ENCODE measurements at regions not wholly inside any gene's neighbourhood (a gene's known extent, or its start where the extent isn't known, plus 50 kb on each side); places are given as distances from the start of the nearest gene placed in this dataset.
"Not testable (repeated sequence)": the region's sequence is repeated elsewhere in the genome, so short reads cannot be mapped to it uniquely, and the experiment has no call there.

DNA sequence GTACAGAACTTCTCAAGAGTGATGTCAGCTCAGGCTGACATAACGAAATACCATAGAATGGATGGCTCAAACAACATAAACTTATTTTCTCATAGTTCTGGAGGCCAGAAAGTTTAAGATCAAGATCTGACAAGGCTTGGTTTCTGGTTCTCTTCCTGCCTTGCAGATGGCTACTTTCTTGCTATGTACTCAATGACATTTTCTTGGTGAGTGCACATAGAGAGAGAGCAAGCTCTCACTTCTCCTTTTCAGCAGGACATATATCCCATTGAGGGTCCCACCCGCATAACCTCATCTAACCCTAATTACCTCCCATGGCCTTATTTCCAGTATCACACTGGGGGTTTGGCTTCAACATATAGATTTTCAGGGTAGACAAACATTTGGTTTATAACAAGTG is 1072.1 kb downstream of the PLOD2 start:
- Histone ChIP-seq H3K27ac (ENCODE audit: low read depth) (no peak overlapping the region), H3K36me3 (ENCODE audit: insufficient read depth) (no peaks in the 10 kb centered on the region), H3K4me1 (ENCODE audit: insufficient read depth) (no peaks in the 10 kb centered on the region), H3K4me3 (ENCODE audit: low read depth, low read length) (no peak overlapping the region)
- 65% methylated on average over 2 of the region's 2 CpGs for WGBS
- DNase-seq (ENCODE audit: extremely low spot score): no peak

GRCh38 chr3:145089337-145089736 is 1071.6 kb downstream of the PLOD2 start:
- Histone ChIP-seq H3K4me1 (ENCODE audit: insufficient read depth) (no peaks in the 10 kb centered on the region), H3K36me3 (ENCODE audit: insufficient read depth) (no peaks in the 10 kb centered on the region), H3K27ac (ENCODE audit: low read depth) (no peak overlapping the region), H3K4me3 (ENCODE audit: low read depth, low read length) (no peak overlapping the region)
- DNase-seq (ENCODE audit: extremely low spot score): no peak
- WGBS: 76% methylated on average over 2 of the region's 2 CpGs

GRCh38 chr3:145094355-145094941 is 1066.5 kb downstream of the PLOD2 start:
- WGBS: 35% methylated on average over 3 of the region's 3 CpGs
- no peak overlapping the region for H3K27ac ChIP-seq (ENCODE audit: low read depth)
- H3K4me1 ChIP-seq (ENCODE audit: insufficient read depth): no peaks in the 10 kb centered on the region
- no peaks in the 10 kb centered on the region for H3K36me3 ChIP-seq (ENCODE audit: insufficient read depth)
- no peak for DNase-seq (ENCODE audit: extremely low spot score)
- no peak overlapping the region for H3K4me3 ChIP-seq (ENCODE audit: low read depth, low read length)

DNA sequence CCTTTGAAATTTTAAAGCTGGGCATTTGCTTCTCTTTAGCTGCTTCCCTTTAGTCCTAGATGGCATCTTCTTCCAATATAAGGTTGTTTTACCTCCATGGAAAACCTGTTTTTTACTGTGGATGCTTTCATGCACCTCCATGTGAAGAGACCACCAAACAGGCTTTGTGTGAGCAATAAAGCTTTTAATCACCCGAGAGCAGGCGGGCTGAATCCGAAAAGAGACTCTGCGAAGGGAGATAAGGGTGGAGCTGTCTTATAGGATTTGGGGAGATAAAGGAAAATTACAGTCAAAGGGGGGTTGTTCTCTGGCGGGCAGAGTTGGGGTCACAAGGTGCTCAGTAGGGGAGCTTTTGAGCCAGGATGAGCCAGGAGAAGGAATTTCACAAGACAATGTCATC is 1049.8 kb downstream of the PLOD2 start:
- H3K36me3 ChIP-seq (ENCODE audit: insufficient read depth); DNase-seq (ENCODE audit: extremely low spot score); H3K4me3 ChIP-seq (ENCODE audit: low read depth, low read length); H3K27ac ChIP-seq (ENCODE audit: low read depth); H3K4me1 ChIP-seq (ENCODE audit: insufficient read depth): not testable (repeated sequence)
- 75% methylated on average over 5 of the region's 5 CpGs for WGBS

DNA sequence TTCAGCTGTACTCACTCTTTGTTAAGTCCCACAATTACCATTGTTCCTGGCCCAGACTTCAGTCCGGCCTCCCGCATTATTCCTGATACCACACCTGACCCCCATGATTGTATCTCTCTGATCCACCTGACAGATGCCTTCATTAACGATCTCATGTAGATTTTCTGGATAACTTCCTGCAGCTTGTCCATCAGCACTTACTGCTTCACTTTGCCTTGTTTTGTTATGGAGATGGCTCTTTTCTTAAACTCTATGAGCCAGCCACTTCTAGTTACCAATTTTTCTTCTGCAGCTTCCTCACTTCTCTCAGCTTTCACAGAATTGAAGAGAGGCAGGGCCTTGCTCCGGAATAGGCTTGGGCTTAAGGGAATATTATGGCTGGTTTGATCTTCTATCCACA is 1044.2 kb downstream of the PLOD2 start:
- Histone ChIP-seq H3K36me3 (ENCODE audit: insufficient read depth) (no peaks in the 10 kb centered on the region), H3K4me1 (ENCODE audit: insufficient read depth) (no peaks in the 10 kb centered on the region), H3K27ac (ENCODE audit: low read depth) (peak overlapping the region; percentile 0), H3K4me3 (ENCODE audit: low read depth, low read length) (no peak overlapping the region)
- no peak for DNase-seq (ENCODE audit: extremely low spot score)
- WGBS: 79% methylated on average over 4 of the region's 4 CpGs

DNA sequence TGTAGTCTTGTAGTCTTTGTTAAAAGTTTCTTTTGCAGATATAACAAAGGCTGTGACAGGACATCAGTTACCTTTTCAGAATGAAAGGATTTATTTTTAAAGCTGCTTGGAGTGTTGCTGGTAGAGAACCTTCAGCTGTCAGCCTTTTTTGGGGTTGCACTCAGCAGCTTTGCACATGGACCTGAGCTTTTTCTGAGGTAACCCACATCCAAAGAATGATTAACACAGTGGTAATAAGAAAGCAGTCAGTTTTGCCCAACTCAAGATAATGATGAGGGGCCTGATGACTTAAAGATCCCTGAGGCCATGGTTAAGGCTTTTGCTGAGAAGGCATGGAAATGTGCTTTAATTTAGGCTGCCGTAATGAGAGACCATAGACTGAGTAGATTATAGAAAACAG is 1042.7 kb downstream of the PLOD2 start:
- no peak for DNase-seq (ENCODE audit: extremely low spot score)
- H3K36me3 ChIP-seq (ENCODE audit: insufficient read depth): no peaks in the 10 kb centered on the region
- no peaks in the 10 kb centered on the region for H3K4me1 ChIP-seq (ENCODE audit: insufficient read depth)
- H3K4me3 ChIP-seq (ENCODE audit: low read depth, low read length): no peak overlapping the region
- WGBS: 90% methylated on average over 1 of the region's 1 CpG
- no peak overlapping the region for H3K27ac ChIP-seq (ENCODE audit: low read depth)

GRCh38 chr3:145124900-145125678 is 1035.9 kb downstream of the PLOD2 start:
- DNase-seq (ENCODE audit: extremely low spot score): no peak
- 93% methylated on average over 4 of the region's 4 CpGs for WGBS

GRCh38 chr3:145133281-145133680 is 1027.7 kb downstream of the PLOD2 start:
- Histone ChIP-seq H3K27ac (ENCODE audit: low read depth) (no peak overlapping the region), H3K36me3 (ENCODE audit: insufficient read depth) (no peaks in the 10 kb centered on the region), H3K4me3 (ENCODE audit: low read depth, low read length) (no peak overlapping the region), H3K4me1 (ENCODE audit: insufficient read depth) (no peaks in the 10 kb centered on the region)
- no peak for DNase-seq (ENCODE audit: extremely low spot score)
- WGBS: 58% methylated on average over 2 of the region's 2 CpGs

More at GRCh38 chr3:145124900-145125678, 1035.9 kb downstream of the PLOD2 start:
- Histone ChIP-seq H3K27ac (ENCODE audit: low read depth) (no peak overlapping the region), H3K4me1 (ENCODE audit: insufficient read depth) (no peaks in the 10 kb centered on the region), H3K4me3 (ENCODE audit: low read depth, low read length) (no peak overlapping the region), H3K36me3 (ENCODE audit: insufficient read depth) (no peaks in the 10 kb centered on the region)

GRCh38 chr3:145134738-145135137 is 1026.2 kb downstream of the PLOD2 start:
- WGBS: 83% methylated on average over 2 of the region's 2 CpGs
- H3K4me1 ChIP-seq (ENCODE audit: insufficient read depth): no peaks in the 10 kb centered on the region
- DNase-seq (ENCODE audit: extremely low spot score): no peak
- H3K27ac ChIP-seq (ENCODE audit: low read depth): no peak overlapping the region
- no peaks in the 10 kb centered on the region for H3K36me3 ChIP-seq (ENCODE audit: insufficient read depth)
- no peak overlapping the region for H3K4me3 ChIP-seq (ENCODE audit: low read depth, low read length)

DNA sequence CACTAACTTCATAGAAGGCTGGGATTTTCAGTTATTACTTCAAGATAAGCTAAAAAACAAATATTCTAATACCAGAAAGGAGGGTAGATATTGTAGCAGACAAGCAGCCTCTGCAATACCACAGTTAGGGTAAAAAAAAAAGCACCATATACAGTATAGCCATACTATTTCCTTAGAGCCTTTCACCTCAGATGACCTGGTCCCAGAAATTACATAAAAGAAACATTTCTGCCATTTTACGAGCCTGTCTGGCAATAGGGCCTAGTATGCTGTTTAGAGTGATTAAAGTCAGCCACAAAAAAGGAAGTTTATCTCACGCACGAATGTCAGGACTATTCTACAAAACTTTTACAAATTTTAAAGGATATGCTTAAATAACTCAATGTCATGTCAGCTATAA is 1016.6 kb downstream of the PLOD2 start:
- no peak for DNase-seq (ENCODE audit: extremely low spot score)
- H3K27ac ChIP-seq (ENCODE audit: low read depth): no peak overlapping the region
- H3K4me1 ChIP-seq (ENCODE audit: insufficient read depth): no peaks in the 10 kb centered on the region
- H3K36me3 ChIP-seq (ENCODE audit: insufficient read depth): no peaks in the 10 kb centered on the region
- WGBS: 48% methylated on average over 3 of the region's 3 CpGs
- H3K4me3 ChIP-seq (ENCODE audit: low read depth, low read length): no peak overlapping the region

GRCh38 chr3:145145461-145145860 is 1015.5 kb downstream of the PLOD2 start:
- Histone ChIP-seq H3K27ac (ENCODE audit: low read depth) (no peak overlapping the region), H3K4me3 (ENCODE audit: low read depth, low read length) (no peak overlapping the region), H3K36me3 (ENCODE audit: insufficient read depth) (no peaks in the 10 kb centered on the region), H3K4me1 (ENCODE audit: insufficient read depth) (no peaks in the 10 kb centered on the region)
- DNase-seq (ENCODE audit: extremely low spot score): no peak
- WGBS: 61% methylated on average over 1 of the region's 1 CpG

- Histone ChIP-seq H3K4me1 (ENCODE audit: insufficient read depth) (no peaks in the 10 kb centered on the region), H3K4me3 (ENCODE audit: low read depth, low read length) (no peak overlapping the region), H3K27ac (ENCODE audit: low read depth) (no peak overlapping the region), H3K36me3 (ENCODE audit: insufficient read depth) (no peaks in the 10 kb centered on the region)
- DNase-seq (ENCODE audit: extremely low spot score): no peak
Measured at GRCh38 chr3:145159640-145160039, 1001.3 kb downstream of the PLOD2 start.

DNA sequence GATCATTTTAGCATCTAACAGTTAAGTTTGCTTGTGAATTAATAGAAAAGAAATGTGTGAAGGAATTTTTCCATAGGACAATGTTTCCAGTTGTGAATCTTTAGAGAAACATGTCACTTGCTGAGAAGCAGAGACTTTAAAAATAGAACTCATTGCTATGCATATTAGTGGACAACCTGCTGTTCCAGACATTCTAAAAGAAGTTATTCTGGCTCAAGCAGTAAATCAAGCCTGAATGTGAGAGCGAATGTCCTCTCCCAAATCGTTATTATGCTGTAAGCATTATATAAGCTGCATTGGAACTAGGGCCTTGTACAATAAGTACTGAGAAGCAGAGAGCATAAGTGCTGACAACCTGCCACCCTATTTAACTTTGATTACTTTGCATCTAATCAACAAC is 990.9 kb downstream of the PLOD2 start:
- no peak overlapping the region for H3K27ac ChIP-seq (ENCODE audit: low read depth)
- no peak overlapping the region for H3K4me3 ChIP-seq (ENCODE audit: low read depth, low read length)
- WGBS: 53% methylated on average over 2 of the region's 2 CpGs
- no peak for DNase-seq (ENCODE audit: extremely low spot score)
- no peaks in the 10 kb centered on the region for H3K4me1 ChIP-seq (ENCODE audit: insufficient read depth)
- no peaks in the 10 kb centered on the region for H3K36me3 ChIP-seq (ENCODE audit: insufficient read depth)

DNA sequence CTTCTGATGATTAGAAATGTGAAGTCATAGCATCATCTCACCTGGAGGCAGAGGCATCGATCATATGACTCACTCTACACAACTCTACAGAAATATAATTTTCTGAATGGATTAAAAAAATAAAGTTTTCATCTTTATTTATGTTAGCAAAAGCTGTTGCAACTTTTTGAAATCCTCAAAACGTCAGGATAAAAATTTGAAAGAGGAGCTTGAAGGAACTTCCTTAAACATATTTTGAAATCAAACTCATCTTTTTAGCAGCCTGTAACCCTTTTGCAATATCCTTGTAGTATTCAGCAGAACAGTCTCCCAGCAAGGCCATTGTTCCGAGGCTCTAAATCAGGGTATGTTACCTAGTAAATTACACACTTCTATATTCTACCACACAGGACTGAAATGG is 985.4 kb downstream of the PLOD2 start:
- no peak overlapping the region for H3K4me3 ChIP-seq (ENCODE audit: low read depth, low read length)
- 64% methylated on average over 3 of the region's 3 CpGs for WGBS
- no peak overlapping the region for H3K27ac ChIP-seq (ENCODE audit: low read depth)
- DNase-seq (ENCODE audit: extremely low spot score): no peak
- H3K4me1 ChIP-seq (ENCODE audit: insufficient read depth): no peaks in the 10 kb centered on the region
- H3K36me3 ChIP-seq (ENCODE audit: insufficient read depth): no peaks in the 10 kb centered on the region

Data from urinary bladder (tissue), 3 donors.